ENCODE measurements at regions not wholly inside any gene's neighbourhood (a gene's known extent, or its start where the extent isn't known, plus 50 kb on each side); places are given as distances from the start of the nearest gene placed in this dataset.
A peak's percentile ranks its signal among the peaks of the same experiment; 100 is the strongest.

- DNase-seq: no peak
These were observed 472.2 kb downstream of the INSC start for GRCh38 chr11:15586741-15587473.

DNA sequence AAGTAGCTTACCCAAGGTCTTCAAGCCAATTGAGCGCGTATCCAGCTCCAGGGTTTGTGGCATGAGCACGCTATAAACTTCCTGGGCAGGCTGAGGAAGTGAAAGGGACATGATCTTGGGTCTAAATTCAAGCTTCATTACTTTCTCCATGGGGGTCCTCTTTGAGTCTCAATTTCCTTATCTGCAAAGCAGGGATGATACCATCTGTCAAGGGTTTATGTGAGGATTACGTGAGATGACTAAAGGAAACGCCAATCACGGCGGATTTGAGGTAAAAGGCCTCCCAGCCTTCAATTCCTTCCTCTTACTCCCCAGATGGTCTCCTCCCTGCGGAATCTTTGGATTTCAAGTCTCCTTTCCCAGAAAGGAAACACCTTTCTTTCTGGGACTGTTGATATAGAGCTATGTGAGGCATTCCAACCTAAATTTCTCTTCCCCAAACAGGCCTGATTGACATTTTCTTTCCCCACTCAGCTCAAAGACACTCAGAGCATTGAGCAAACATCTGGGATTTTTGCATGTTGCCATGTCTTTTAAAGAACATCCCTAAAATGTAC, 474.4 kb downstream of the INSC start:
- no peak for DNase-seq

- no peak for DNase-seq
These were observed 475.4 kb downstream of the INSC start for GRCh38 chr11:15590132-15590531.

DNA sequence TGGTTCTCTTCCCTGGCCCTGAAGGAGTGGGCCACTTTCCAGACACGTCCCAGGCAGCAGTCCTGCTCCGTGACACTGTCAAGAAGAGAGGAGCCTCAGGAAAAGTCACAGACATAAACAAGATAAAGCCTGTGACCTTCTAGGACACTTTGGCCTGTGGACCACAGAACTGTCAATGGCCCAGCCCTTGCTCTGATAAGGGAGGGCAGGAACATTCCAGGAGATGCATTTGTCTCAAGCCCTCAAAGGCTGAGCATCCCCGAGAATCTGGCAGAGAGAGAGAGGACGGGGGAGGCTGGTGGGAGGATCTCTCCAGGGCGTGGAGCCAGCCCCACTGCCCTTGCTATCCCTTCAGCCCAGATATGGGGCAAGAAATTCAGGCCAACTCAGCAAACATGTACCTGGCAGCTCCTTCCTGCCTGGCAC, 476.4 kb downstream of the INSC start:
- no peak for DNase-seq

DNA sequence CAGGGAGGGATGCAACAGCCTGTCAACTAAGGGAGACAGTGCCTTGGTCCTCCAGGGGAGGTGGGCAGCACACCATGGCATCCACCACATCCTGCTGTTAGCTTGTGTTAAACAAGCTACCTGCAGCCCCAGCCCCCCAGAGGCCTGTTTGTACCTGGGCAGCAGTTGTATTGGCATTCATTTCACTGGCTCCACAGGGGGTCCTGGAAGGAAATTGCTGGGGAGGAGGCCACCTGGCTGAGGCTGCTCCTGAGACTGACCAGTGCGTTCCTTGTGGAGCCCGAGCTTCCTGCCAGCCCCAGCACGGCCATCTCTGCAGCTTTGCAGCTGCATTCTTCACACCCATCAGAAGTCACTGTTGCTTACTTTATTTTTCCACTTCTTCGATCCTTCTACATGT, 479.9 kb downstream of the INSC start:
- DNase-seq: no peak

- DNase-seq: no peak
These were observed 484.7 kb downstream of the INSC start for GRCh38 chr11:15599376-15599775.

DNA sequence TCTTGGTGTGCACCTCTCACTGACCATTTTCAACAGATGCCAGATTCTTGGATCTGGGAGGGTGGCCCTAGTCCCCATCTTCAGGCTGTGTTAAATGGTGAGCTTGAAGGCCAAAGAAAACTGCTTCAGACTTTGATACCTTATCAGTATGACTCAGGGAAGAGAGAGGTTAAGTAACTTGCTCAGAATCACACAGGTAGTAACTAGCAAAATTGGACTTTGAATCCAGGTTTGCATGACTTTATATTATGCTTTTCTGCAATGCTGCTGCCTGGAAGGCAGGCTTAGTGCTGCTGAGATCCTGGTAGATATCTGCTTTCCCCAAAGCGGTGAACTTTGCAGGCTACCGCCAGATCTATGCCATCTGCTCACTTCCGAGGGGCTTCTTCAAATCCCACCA, 487.3 kb downstream of the INSC start:
- DNase-seq: no peak

- DNase-seq: no peak
These were observed 488.3 kb downstream of the INSC start for GRCh38 chr11:15602785-15603567.

DNA sequence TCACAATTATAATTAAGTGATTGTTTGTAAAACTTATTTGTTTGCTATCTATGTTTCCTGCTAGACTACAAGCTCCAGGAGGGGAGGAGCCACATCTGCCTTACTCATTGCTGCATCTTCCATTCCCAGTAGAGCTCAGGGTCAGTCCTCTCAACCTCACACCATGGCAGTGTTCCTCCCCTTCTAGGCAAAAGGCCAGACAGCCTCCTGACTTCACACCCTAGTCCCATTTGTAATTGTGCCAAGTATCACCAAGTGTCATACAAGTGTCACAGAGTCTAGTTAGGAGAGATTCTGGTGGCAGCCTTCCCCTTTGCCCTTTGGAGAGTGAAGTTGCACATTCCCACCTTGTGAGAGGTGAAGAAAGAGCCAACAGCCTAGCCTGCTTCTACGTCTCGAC, 490.4 kb downstream of the INSC start:
- no peak for DNase-seq

DNA sequence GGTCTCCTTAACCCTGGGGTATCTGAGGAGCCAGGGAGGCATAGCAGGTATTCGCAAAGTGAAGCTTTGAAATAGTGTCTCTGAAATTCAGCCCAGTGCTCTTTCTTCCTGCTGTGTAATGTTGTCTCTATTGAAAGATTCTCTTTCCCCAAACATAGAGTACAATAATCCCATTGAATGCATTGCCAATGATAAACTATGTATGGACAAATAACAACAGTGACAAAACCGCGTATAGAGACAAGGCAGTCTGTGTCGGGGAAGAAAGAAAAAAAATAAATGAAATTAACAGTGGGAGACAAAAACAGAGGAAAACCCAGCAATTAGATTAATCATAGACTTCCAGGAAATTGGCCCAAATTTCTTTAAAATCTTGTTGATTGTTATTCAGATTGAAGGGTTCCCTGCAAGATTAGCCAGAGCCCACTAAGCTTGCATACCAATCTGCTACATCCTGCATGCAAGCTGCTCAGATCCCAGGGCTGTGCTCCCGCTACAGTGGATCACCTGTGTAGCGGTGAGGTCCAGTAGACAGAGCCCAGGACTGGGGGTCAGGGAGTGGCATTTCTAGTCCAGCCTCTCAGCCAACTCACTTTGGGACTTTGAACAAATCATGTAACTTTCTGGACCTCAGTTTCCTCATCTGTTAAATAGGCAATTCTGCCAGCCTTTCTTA, 492.8 kb downstream of the INSC start:
- DNase-seq: no peak

- DNase-seq: no peak
These were observed 494.7 kb downstream of the INSC start for GRCh38 chr11:15609445-15609844.

- no peak for DNase-seq
These were observed 496.2 kb downstream of the INSC start for GRCh38 chr11:15610881-15611280.

- DNase-seq: no peak
These were observed 498.5 kb downstream of the INSC start for GRCh38 chr11:15613251-15613650.

GRCh38 chr11:15613789-15614188, 499.1 kb downstream of the INSC start:
- DNase-seq: no peak

DNA sequence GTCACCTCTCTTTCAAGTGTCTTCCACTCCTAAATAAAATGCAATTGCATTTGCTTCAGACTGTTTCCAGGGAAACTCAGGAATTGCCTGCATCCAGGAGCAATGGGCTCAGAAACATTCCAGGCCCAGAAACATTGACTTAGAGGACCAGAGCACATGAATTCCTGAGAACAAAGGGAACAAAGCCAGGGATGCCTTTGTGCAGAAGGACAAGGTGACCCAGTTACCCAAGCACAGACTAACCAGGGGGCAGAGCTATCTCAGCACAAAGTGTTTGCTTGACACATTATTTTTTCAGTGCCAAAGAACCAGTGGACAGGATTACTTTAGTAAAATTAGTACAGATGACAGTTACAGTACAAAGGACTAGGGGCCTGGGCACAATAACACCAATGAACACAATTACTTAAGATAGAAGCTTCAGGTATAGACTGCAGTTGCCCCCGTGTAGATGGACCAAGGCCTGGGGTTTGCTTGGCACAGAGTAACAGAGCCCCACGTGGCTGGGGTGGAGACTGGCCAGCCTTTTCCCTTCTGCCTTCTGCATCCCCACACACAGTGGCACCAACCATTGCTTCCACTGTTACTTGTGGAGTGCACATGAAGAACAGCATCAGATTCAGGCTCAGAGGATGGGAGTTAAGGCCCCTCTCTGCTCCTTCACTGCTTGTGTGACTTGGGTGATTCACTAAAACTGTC, 500.8 kb downstream of the INSC start:
- DNase-seq: no peak

- DNase-seq: no peak
These were observed 501.7 kb downstream of the INSC start for GRCh38 chr11:15616130-15617105.

GRCh38 chr11:15617126-15617525, 502.4 kb downstream of the INSC start:
- peak; percentile 7 for DNase-seq

GRCh38 chr11:15618583-15619032, 503.9 kb downstream of the INSC start:
- no peak for DNase-seq

GRCh38 chr11:15621565-15621964, 506.8 kb downstream of the INSC start:
- no peak for DNase-seq

DNA sequence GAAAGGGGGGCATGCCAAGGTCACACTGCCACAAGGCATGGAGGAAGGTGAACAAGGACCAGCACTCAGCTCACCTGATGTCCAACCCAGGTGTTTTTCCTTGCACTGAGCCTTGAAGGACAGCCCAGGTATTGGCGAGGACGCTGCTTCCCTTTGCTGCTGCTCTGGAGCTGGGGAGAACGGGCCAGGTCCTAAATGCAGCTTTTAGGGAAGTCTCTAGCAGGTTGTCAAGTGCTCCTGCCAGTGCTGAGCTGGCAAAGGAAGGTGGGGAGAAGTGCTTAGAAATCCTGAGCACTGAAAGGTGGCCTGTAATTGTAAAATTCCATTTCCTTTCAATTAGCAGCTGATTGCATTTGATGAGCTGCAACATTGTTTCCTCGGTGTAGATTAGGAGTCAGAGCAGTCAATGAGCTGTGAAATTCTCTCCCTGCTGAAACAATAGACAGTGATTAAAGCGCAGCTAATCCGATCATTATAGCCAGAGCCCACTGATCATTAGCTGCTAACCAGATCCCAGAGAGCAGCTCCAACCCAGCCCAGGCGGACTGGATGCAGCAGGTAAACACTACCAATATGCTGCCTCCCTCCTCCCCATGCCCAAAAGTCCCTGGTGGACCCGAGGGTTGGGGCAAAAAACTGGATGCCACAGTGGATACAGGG, 507.6 kb downstream of the INSC start:
- no peak for DNase-seq

DNA sequence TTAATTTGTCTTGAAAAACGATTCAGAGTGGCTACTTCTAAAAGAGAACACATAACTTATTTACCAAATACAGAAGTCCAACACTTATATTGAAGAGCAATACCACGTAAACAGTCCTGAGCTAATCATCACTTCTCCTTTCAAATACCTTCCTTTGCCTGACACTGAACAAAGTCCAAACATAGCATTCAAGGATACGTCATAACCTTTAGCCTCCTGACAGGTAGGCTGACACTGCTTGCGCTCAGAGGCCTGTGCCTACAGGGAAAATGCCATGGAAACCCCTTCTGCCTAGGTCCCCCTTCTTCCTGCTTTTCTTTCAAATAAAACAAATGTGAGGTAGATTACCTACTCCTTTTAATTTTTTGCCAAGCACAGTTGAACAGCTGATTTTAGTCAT, 510.0 kb downstream of the INSC start:
- DNase-seq: no peak

All from T1000 (cell line).